Body of pancreas (tissue), 4 donors: ENCODE measurements at regions not wholly inside any gene's neighbourhood (a gene's known extent, or its start where the extent isn't known, plus 50 kb on each side); places are given as distances from the start of the nearest gene placed in this dataset.

Experiments used
- ATAC-seq: fragments of 150-250 bp; one replicate; pipeline ENCODE4 v1.9.1; 2016
- DNase-seq, 4 donors: peaks; one replicate each; pipeline ENCODE4 v3.0.0-alpha.2; 2019
- H3K27ac ChIP-seq, 4 donors: fragments of 200-600 bp; sonication (generic); 1 replicate in 3 of 4; 2 replicates in 1 of 4; pipeline versions ENCODE4 v1.5.1 to v1.6.1; 2016 to 2019; ENCODE audit warnings: mild to moderate bottlenecking in 1 of 4, mixed read lengths in 1 of 4, moderate library complexity in 1 of 4
- H3K27me3 ChIP-seq, 2 donors: fragments of 200-600 bp; sonication (generic); one replicate each; pipeline ENCODE4 v1.6.0; 2016; ENCODE audit warnings: mild to moderate bottlenecking in 1 of 2
- H3K36me3 ChIP-seq, 2 donors: fragments of 200-600 bp; sonication (generic); replicated peaks in 1 of 2; 2 replicates each; pipeline ENCODE4 v1.5.1; 2016; ENCODE audit warnings: low read depth in 2 of 2; ENCODE audit not compliant: insufficient read depth in 1 of 2
- H3K4me1 ChIP-seq: fragments of 200-600 bp; sonication (generic); one replicate; pipeline ENCODE4 v1.6.0; 2016
- H3K4me3 ChIP-seq, 2 donors: fragments of 200-600 bp; sonication (generic); 1 replicate in 1 of 2; 2 replicates in 1 of 2; pipeline ENCODE4 v1.5.1; 2016 to 2019
- H3K9me3 ChIP-seq, 3 donors: fragments of 200-600 bp; sonication (generic); 1 replicate in 2 of 3; 2 replicates in 1 of 3; pipeline ENCODE4 v1.5.1; 2016
- POLR2A ChIP-seq, 3 donors: fragments of 450-650 bp; IDR thresholded peaks; one replicate each; pipeline ENCODE4 v1.6.1; 2016; ENCODE audit warnings: antibody characterized with exemption in 3 of 3, mild to moderate bottlenecking in 2 of 3
- WGBS, 2 donors: methylation state at CpG; one replicate each; pipeline ENCODE4 v1.1.5; 2017; 5-methylcytosine and 5-hydroxymethylcytosine counted together
- intact Hi-C: fragments of 100-400 bp; cut with DNase I; formaldehyde crosslinking; loops from one replicate; pipeline ENCODE4 v1.15.1; 2023
- TF ChIP-seq, protein P1 (sequence below), 7 experiments: fragments of 450-650 bp in 4 of 7; fragments of 200-600 bp in 3 of 7; sonication (generic) in 3 of 7; IDR thresholded peaks; one replicate each; pipeline ENCODE4 v1.5.1; 2016 to 2019; ENCODE audit warnings: antibody characterized with exemption in 7 of 7

DNA sequence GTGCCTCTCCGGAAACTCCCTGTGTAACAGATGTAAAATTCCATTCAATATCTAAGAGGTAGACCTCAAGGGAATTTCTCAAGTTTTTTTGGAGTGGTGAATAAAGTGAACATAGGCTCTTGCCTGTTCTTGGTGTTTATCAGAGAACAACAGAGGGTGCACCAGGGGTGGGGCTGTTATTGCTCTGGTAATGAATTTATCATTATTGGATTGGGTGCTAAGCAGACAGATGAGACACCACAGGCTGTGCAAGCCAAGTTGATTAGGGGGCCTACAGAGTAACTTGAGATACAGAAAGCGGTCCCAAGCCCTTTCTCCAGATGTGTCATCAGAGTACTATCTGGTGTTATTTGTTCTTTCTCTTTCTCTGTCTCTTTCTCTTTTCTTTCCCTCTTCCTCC is 286.3 kb downstream of the OSR1 start:
- no peaks in the 10 kb centered on the region for H3K36me3 ChIP-seq
- H3K9me3 ChIP-seq: no peaks in the 10 kb centered on the region
- TF ChIP-seq, protein P1, sequence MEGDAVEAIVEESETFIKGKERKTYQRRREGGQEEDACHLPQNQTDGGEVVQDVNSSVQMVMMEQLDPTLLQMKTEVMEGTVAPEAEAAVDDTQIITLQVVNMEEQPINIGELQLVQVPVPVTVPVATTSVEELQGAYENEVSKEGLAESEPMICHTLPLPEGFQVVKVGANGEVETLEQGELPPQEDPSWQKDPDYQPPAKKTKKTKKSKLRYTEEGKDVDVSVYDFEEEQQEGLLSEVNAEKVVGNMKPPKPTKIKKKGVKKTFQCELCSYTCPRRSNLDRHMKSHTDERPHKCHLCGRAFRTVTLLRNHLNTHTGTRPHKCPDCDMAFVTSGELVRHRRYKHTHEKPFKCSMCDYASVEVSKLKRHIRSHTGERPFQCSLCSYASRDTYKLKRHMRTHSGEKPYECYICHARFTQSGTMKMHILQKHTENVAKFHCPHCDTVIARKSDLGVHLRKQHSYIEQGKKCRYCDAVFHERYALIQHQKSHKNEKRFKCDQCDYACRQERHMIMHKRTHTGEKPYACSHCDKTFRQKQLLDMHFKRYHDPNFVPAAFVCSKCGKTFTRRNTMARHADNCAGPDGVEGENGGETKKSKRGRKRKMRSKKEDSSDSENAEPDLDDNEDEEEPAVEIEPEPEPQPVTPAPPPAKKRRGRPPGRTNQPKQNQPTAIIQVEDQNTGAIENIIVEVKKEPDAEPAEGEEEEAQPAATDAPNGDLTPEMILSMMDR (IDR thresholded peaks at IDR 0.05): no peak
- no peak for TF ChIP-seq POLR2A (IDR thresholded peaks at IDR 0.05)
- DNase-seq (no peak), ATAC-seq (no peak)
- H3K4me1 ChIP-seq: no peaks in the 10 kb centered on the region
- 100% methylated on average over 2 of the region's 2 CpGs for WGBS, 2 donors
- intact Hi-C loops: no loop called here
- H3K27ac ChIP-seq: no peak overlapping the region
- H3K27me3 ChIP-seq: no peaks in the 10 kb centered on the region
- no peak overlapping the region for H3K4me3 ChIP-seq

DNA sequence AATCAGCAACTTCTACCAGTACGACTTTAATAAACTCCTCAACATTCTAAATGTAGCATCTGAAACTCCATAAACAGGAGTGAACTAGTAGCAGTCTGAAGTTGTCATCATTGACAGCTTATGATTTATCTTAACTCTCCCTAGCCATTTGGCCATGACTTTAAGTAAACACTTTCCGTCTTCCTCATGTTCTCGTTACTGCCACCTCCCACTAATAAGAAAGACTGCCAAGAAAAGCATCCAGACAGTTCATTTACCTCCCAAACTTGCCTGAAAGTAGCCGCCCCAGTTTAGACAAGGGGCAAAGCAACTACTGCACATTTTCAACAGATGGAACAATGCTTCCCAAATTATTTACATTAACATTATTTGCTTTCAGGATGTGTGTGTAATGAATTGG is 287.5 kb downstream of the OSR1 start:
- 48 to 57% methylated on average over 4 of the region's 4 CpGs for WGBS, 2 donors
- Histone ChIP-seq H3K27ac (no peak overlapping the region), H3K27me3 (no peaks in the 10 kb centered on the region), H3K4me1 (no peaks in the 10 kb centered on the region), H3K9me3 (no peaks in the 10 kb centered on the region), H3K36me3 (no peaks in the 10 kb centered on the region), H3K4me3 (no peak overlapping the region)
- intact Hi-C loops: no loop called here
- TF ChIP-seq, protein P1 (IDR thresholded peaks at IDR 0.05): no peak
- TF ChIP-seq POLR2A (IDR thresholded peaks at IDR 0.05): no peak
- DNase-seq (no peak), ATAC-seq (no peak)

DNA sequence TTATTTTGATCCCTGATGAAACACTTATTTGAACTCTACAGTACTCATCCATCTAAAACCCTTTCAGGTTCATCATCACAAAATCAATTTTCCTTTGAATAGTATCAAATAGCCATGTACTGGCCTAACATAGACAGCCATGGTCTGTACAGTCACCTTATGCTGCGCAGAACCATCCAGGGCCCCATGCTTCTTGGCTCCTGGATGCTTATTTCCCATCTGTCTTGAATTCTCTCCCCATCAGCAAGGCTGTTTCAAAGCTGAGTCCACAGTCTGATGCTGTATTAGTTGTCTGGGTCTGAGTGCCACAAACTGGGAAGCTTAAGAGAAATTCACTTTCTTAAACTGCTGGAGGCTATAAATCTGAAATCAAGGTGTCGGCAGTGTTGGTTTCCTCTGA is 290.2 kb downstream of the OSR1 start:
- no peak for TF ChIP-seq POLR2A (IDR thresholded peaks at IDR 0.05)
- TF ChIP-seq, protein P1 (IDR thresholded peaks at IDR 0.05): no peak
- ATAC-seq (no peak), DNase-seq (no peak)
- no peaks in the 10 kb centered on the region for H3K27me3 ChIP-seq
- WGBS, 2 donors: 94 to 97% methylated on average over 2 of the region's 2 CpGs
- no peaks in the 10 kb centered on the region for H3K9me3 ChIP-seq
- no peaks in the 10 kb centered on the region for H3K4me1 ChIP-seq
- H3K27ac ChIP-seq: no peak overlapping the region
- no peaks in the 10 kb centered on the region for H3K36me3 ChIP-seq
- no peak overlapping the region for H3K4me3 ChIP-seq
- intact Hi-C loops: no loop called here

DNA sequence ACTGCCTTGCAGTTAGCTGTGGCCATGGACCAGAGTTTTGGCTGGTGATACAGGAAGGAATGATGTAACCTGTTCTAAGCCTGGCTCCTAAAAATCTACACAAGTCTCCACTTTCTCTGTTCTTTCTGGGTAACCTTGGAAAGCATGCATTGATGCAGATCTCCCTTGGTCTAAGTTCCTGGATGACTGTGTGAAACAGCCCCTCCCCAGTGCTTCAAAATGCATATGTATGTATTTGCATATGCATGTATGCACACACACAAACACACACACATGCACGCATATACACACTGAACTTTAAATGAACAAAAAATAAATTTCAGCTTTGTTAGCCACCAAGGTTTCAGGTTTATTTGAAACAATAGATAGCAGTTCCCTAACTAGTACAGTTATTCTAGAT is 296.1 kb downstream of the OSR1 start:
- H3K4me3 ChIP-seq: no peak overlapping the region
- ATAC-seq (no peak), DNase-seq (no peak)
- H3K36me3 ChIP-seq: no peaks in the 10 kb centered on the region
- H3K27ac ChIP-seq: no peak overlapping the region
- TF ChIP-seq, protein P1 (IDR thresholded peaks at IDR 0.05): no peak
- TF ChIP-seq POLR2A (IDR thresholded peaks at IDR 0.05): no peak
- intact Hi-C loops: no loop called here
- 35 to 48% methylated on average over 1 of the region's 1 CpG for WGBS, 2 donors
- H3K4me1 ChIP-seq: peaks cover 4% of the 10 kb centered on the region
- H3K27me3 ChIP-seq: no peaks in the 10 kb centered on the region
- no peaks in the 10 kb centered on the region for H3K9me3 ChIP-seq

DNA sequence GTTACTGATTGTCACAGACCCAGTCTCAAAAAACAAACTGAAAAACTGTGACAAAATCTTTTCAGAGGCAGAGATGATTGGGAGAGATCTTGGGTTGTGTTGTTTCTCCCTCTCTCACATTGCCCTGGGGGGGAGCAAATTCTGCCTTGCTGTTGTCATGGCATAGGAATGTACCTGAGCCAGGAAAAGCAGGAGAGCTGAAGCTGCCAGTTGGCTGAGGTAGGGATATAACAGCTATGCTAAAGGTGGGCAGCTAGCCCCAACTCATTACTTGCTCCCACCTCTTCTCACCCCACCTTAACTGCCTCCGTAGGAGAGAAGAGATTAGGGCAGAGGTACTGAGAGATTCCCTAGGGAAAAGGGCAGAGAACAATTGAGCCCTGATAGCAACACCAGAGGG is 299.3 kb downstream of the OSR1 start:
- peak; percentile 68 for ATAC-seq
- Histone ChIP-seq H3K9me3 (no peaks in the 10 kb centered on the region), H3K4me3 (no peak overlapping the region), H3K27ac (no peak overlapping the region), H3K36me3 (no peaks in the 10 kb centered on the region), H3K27me3 (no peaks in the 10 kb centered on the region), H3K4me1 (peaks cover 4% of the 10 kb centered on the region)
- 59 to 67% methylated on average over 1 of the region's 1 CpG for WGBS, 2 donors
- peak in 2 of 4 donors; percentile 12 to 53 for DNase-seq
- TF ChIP-seq, protein P1 (IDR thresholded peaks at IDR 0.05): no peak
- no peak for TF ChIP-seq POLR2A (IDR thresholded peaks at IDR 0.05)
- intact Hi-C loops: no loop called here
